H1 (cell line): ENCODE measurements at regions not wholly inside any gene's neighbourhood (a gene's known extent, or its start where the extent isn't known, plus 50 kb on each side); places are given as distances from the start of the nearest gene placed in this dataset.

Experiments used
- CTCF ChIA-PET: fragments of 300-600 bp; sonication (Branson Sonifier 250); formaldehyde crosslinking; loops from one replicate; lab custom pipeline; 2021; ENCODE audit not compliant: partially characterized antibody; lab: Charles Lee
- POLR2A ChIA-PET: fragments of 300-600 bp; sonication (Branson Sonifier 250); formaldehyde crosslinking; loops from one replicate; lab custom pipeline; 2021; ENCODE audit warnings: inconsistent platforms; ENCODE audit not compliant: partially characterized antibody; lab: Charles Lee
- DNase-seq, 2 experiments: peaks; one replicate each; pipeline versions ENCODE4 v3.0.0 to v3.0.0-alpha.2; 2010 to 2022; ENCODE audit warnings: low spot score in 2 of 2, low read depth in 1 of 2, mixed read lengths in 1 of 2
- FAIRE-seq: peaks from 2 replicates; lab custom pipeline; 2011; peaks lifted over from hg19 to GRCh38; lab: Jason Lieb, UNC
- H2AFZ ChIP-seq: 2 replicates; pipeline ENCODE4 v1.8.1; 2012; ENCODE audit warnings: low read length, inconsistent platforms
- H2AK5ac ChIP-seq: 2 replicates; pipeline ENCODE4 v1.6.1; 2013; ENCODE audit warnings: low read depth, low read length
- H2BK120ac ChIP-seq: replicated peaks from 2 replicates; pipeline ENCODE3; 2013; ENCODE audit warnings: low read depth, low read length, inconsistent platforms
- H2BK12ac ChIP-seq: 2 replicates; pipeline ENCODE4 v1.6.1; 2013; ENCODE audit warnings: low read depth, low read length
- H2BK15ac ChIP-seq: 2 replicates; pipeline ENCODE4 v1.6.1; 2013; ENCODE audit warnings: low read length
- H2BK20ac ChIP-seq: 2 replicates; pipeline ENCODE4 v1.6.1; 2013; ENCODE audit warnings: low read length
- H2BK5ac ChIP-seq: 2 replicates; pipeline ENCODE4 v1.6.1; 2013; ENCODE audit warnings: low read depth, low read length
- H3K14ac ChIP-seq: 2 replicates; pipeline ENCODE4 v1.6.1; 2013; ENCODE audit warnings: inconsistent platforms; ENCODE audit not compliant: insufficient read length
- H3K18ac ChIP-seq: 2 replicates; pipeline ENCODE4 v1.6.1; 2013; ENCODE audit warnings: low read length; ENCODE audit errors: extremely low read depth
- H3K23ac ChIP-seq: 2 replicates; pipeline ENCODE4 v1.6.1; 2013; ENCODE audit warnings: inconsistent platforms; ENCODE audit not compliant: insufficient read length
- H3K23me2 ChIP-seq: 2 replicates; pipeline ENCODE4 v1.6.1; 2013; ENCODE audit warnings: low read depth, low read length
- H3K27ac ChIP-seq: 2 replicates; pipeline ENCODE4 v1.6.1; 2011; ENCODE audit warnings: low read depth, low read length, inconsistent platforms
- H3K27me3 ChIP-seq, 4 experiments: replicated peaks in 1 of 4; 1 replicate in 1 of 4; 2 replicates in 3 of 4; pipeline versions ENCODE4 v1.6.1 to v1.8.1; 2011 to 2013; ENCODE audit warnings: low read length in 3 of 4, mild to moderate bottlenecking in 3 of 4, inconsistent platforms in 2 of 4, mixed read lengths in 2 of 4, moderate library complexity in 1 of 4; ENCODE audit not compliant: control insufficient read depth in 3 of 4, insufficient read depth in 3 of 4; ENCODE audit errors: extremely low read depth in 1 of 4
- H3K36me3 ChIP-seq, 4 experiments: 2 replicates each; pipeline versions ENCODE4 v1.6.1 to v1.8.1; 2011 to 2013; ENCODE audit warnings: mild to moderate bottlenecking in 4 of 4, low read length in 3 of 4, moderate library complexity in 2 of 4, control low read depth in 1 of 4, inconsistent platforms in 1 of 4; ENCODE audit not compliant: insufficient read depth in 4 of 4, control insufficient read depth in 2 of 4
- H3K4ac ChIP-seq: replicated peaks from 2 replicates; pipeline ENCODE3; 2013; ENCODE audit warnings: low read length, low read depth, mixed read lengths, inconsistent platforms; ENCODE audit not compliant: insufficient read length
- H3K4me1 ChIP-seq, 4 experiments: replicated peaks in 1 of 4; 1 replicate in 1 of 4; 2 replicates in 3 of 4; pipeline versions ENCODE4 v1.6.1 to v1.8.1; 2011 to 2013; ENCODE audit warnings: low read length in 3 of 4, inconsistent platforms in 2 of 4, mixed read lengths in 1 of 4; ENCODE audit not compliant: insufficient read depth in 4 of 4, control insufficient read depth in 3 of 4
- H3K4me2 ChIP-seq, 2 experiments: 2 replicates each; pipeline versions ENCODE4 v1.6.1 to v1.8.1; 2011 to 2013; ENCODE audit warnings: low read depth in 2 of 2, low read length in 2 of 2, control low read depth in 1 of 2, inconsistent platforms in 1 of 2, mild to moderate bottlenecking in 1 of 2; ENCODE audit not compliant: insufficient read depth in 1 of 2
- H3K4me3 ChIP-seq, 4 experiments: fragments of 200-600, 300-600 bp in 1 of 4; sonication (generic), shearing (Covaris generic), sonication (Bioruptor Twin) in 1 of 4; 2 replicates each; pipeline versions ENCODE4 v1.5.1 to v1.8.1; 2011 to 2016; ENCODE audit warnings: low read length in 4 of 4, low read depth in 3 of 4, control low read depth in 2 of 4, inconsistent platforms in 2 of 4, mild to moderate bottlenecking in 2 of 4, mixed read lengths in 1 of 4, moderate library complexity in 1 of 4; ENCODE audit not compliant: insufficient read depth in 2 of 4; ENCODE audit errors: extremely low read depth in 1 of 4
- H3K56ac ChIP-seq: replicated peaks from 2 replicates; pipeline ENCODE3; 2013; ENCODE audit warnings: low read depth, mild to moderate bottlenecking, mixed read lengths, low read length, inconsistent platforms; ENCODE audit not compliant: insufficient read length
- H3K79me1 ChIP-seq: 2 replicates; pipeline ENCODE4 v1.6.1; 2013; ENCODE audit warnings: low read depth, low read length, control low read depth
- H3K79me2 ChIP-seq, 2 experiments: 2 replicates each; pipeline versions ENCODE4 v1.6.1 to v1.8.1; 2012 to 2013; ENCODE audit warnings: low read length in 2 of 2, mild to moderate bottlenecking in 2 of 2, inconsistent platforms in 1 of 2; ENCODE audit not compliant: insufficient read depth in 2 of 2, control insufficient read depth in 1 of 2
- H3K9ac ChIP-seq, 4 experiments: replicated peaks in 1 of 4; 1 replicate in 1 of 4; 2 replicates in 3 of 4; pipeline versions ENCODE4 v1.6.1 to v1.8.1; 2011 to 2013; ENCODE audit warnings: low read depth in 3 of 4, low read length in 3 of 4, control low read depth in 2 of 4, mild to moderate bottlenecking in 2 of 4, moderate library complexity in 2 of 4, inconsistent platforms in 1 of 4; ENCODE audit errors: extremely low read depth in 1 of 4
- H3K9me3 ChIP-seq, 2 experiments: 2 replicates each; pipeline versions ENCODE4 v1.6.1 to v1.8.1; 2012 to 2013; ENCODE audit warnings: mild to moderate bottlenecking in 2 of 2, moderate library complexity in 2 of 2, control low read depth in 1 of 2, inconsistent platforms in 1 of 2, low read depth in 1 of 2, low read length in 1 of 2, mixed read lengths in 1 of 2; ENCODE audit not compliant: insufficient read depth in 2 of 2
- H4K20me1 ChIP-seq, 2 experiments: replicated peaks in 1 of 2; 2 replicates each; pipeline versions ENCODE3 to v1.8.1; 2011 to 2013; ENCODE audit warnings: inconsistent platforms in 2 of 2, low read length in 2 of 2, mild to moderate bottlenecking in 1 of 2; ENCODE audit not compliant: insufficient read depth in 2 of 2, control insufficient read depth in 1 of 2
- H4K5ac ChIP-seq: 2 replicates; pipeline ENCODE4 v1.6.1; 2013; ENCODE audit warnings: low read length, low read depth, mixed read lengths, inconsistent platforms; ENCODE audit not compliant: insufficient read length
- H4K8ac ChIP-seq: 2 replicates; pipeline ENCODE4 v1.8.0; 2013; ENCODE audit warnings: mild to moderate bottlenecking, moderate library complexity, low read length, inconsistent platforms; ENCODE audit not compliant: insufficient read depth; ENCODE audit errors: extremely low read depth
- H4K91ac ChIP-seq: replicated peaks from 2 replicates; pipeline ENCODE3; 2013; ENCODE audit warnings: low read length, mixed read lengths, inconsistent platforms; ENCODE audit not compliant: insufficient read length
- HDAC2 ChIP-seq, 2 experiments: fragments of 300-600 bp in 1 of 2; sonication (generic) in 1 of 2; IDR thresholded peaks; 2 replicates each; pipeline ENCODE4 v1.6.1; 2011 to 2012; ENCODE audit warnings: low read depth in 2 of 2, low read length in 2 of 2, mild to moderate bottlenecking in 2 of 2, moderate library complexity in 2 of 2, borderline replicate concordance in 1 of 2, inconsistent platforms in 1 of 2
- SIN3A ChIP-seq, 2 experiments: IDR thresholded peaks in 1 of 2; conservative IDR thresholded peaks in 1 of 2; 2 replicates each; pipeline ENCODE4 v1.6.1; 2011 to 2012; ENCODE audit warnings: low read length in 2 of 2, improper control_type of control experiment in 1 of 2, low read depth in 1 of 2, mild to moderate bottlenecking in 1 of 2
- WGBS, 2 experiments: shearing (Covaris generic) in 1 of 2; methylation state at CpG; one replicate each; pipeline versions ENCODE4 v1.1.6 to v1.1.7; 2013 to 2015; ENCODE audit warnings: low lambda C conversion rate in 2 of 2, mixed read lengths in 2 of 2, inconsistent platforms in 1 of 2, low coverage in 1 of 2, missing lambda C conversion rate in 1 of 2; ENCODE audit not compliant: insufficient replicate concordance in 2 of 2, insufficient coverage in 1 of 2, insufficient read length in 1 of 2; ENCODE audit errors: extremely low coverage in 1 of 2, missing lambda C conversion rate in 1 of 2; 5-methylcytosine and 5-hydroxymethylcytosine counted together

GRCh38 chr1:189606047-189606446 is 871.6 kb downstream of the BRINP3 start:
- no peaks in the 10 kb centered on the region for H4K20me1 ChIP-seq
- no peaks in the 10 kb centered on the region for H3K79me1 ChIP-seq
- H2BK15ac ChIP-seq: no peak overlapping the region
- H2AK5ac ChIP-seq: no peak overlapping the region
- H4K8ac ChIP-seq: no peak overlapping the region
- no peaks in the 10 kb centered on the region for H3K36me3 ChIP-seq
- no peak overlapping the region for H3K27ac ChIP-seq
- H3K23me2 ChIP-seq: no peaks in the 10 kb centered on the region
- H2BK120ac ChIP-seq: no peak overlapping the region
- H2BK12ac ChIP-seq: no peak overlapping the region
- 93% methylated on average over 6 of the region's 6 CpGs; no CpG with 5 or more reads in 1 of the 2 experiments for WGBS, 2 experiments
- no peak overlapping the region for H3K14ac ChIP-seq
- no peaks in the 10 kb centered on the region for H3K9me3 ChIP-seq
- no peak overlapping the region for H3K4ac ChIP-seq
- H4K91ac ChIP-seq: no peak overlapping the region
- H2BK5ac ChIP-seq: no peak overlapping the region
- no peak for FAIRE-seq
- no peaks in the 10 kb centered on the region for H3K4me1 ChIP-seq
- H2BK20ac ChIP-seq: no peak overlapping the region
- TF ChIP-seq HDAC2 (IDR thresholded peaks at IDR 0.05; ENCODE audit: borderline replicate concordance in 1 of 2, low read depth in 2 of 2, low read length in 2 of 2) (no peak), SIN3A (conservative IDR thresholded peaks at IDR 0.05 in 1 of 2, IDR thresholded peaks at IDR 0.05 in 1 of 2; ENCODE audit: low read depth in 1 of 2, low read length in 2 of 2) (no peak)
- H3K4me2 ChIP-seq: no peak overlapping the region
- no peak overlapping the region for H3K18ac ChIP-seq
- no peak overlapping the region for H3K23ac ChIP-seq
- no peak overlapping the region for H2AFZ ChIP-seq
- H3K79me2 ChIP-seq: no peaks in the 10 kb centered on the region
- ChIA-PET POLR2A (no interaction called here), CTCF (no interaction called here)
- no peak overlapping the region for H3K4me3 ChIP-seq
- H3K56ac ChIP-seq: no peak overlapping the region
- no peak for DNase-seq
- H3K9ac ChIP-seq: no peak overlapping the region
- no peaks in the 10 kb centered on the region for H3K27me3 ChIP-seq
- H4K5ac ChIP-seq: no peak overlapping the region
